ENCODE measurements at regions not wholly inside any gene's neighbourhood (a gene's known extent, or its start where the extent isn't known, plus 50 kb on each side); places are given as distances from the start of the nearest gene placed in this dataset.
"Not testable (repeated sequence)": the region's sequence is repeated elsewhere in the genome, so short reads cannot be mapped to it uniquely, and the experiment has no call there.

GRCh38 chr1:29554208-29554778, 318.0 kb downstream of the PTPRU start:
- no peaks in the 10 kb centered on the region for H3K4me1 ChIP-seq (ENCODE audit: control insufficient read depth, insufficient read depth, low read length)
- H3K4me3 ChIP-seq (ENCODE audit: low read length in 2 of 2): no peak overlapping the region
- H3K36me3 ChIP-seq (ENCODE audit: control insufficient read depth in 2 of 2, insufficient read depth in 2 of 2, low read length in 2 of 2): no peaks in the 10 kb centered on the region
- H3K27ac ChIP-seq (ENCODE audit: low read length): no peak overlapping the region
- no peaks in the 10 kb centered on the region for H3K9me3 ChIP-seq (ENCODE audit: control insufficient read depth in 2 of 2, low read length in 2 of 2)
- no peak overlapping the region for H3K9ac ChIP-seq (ENCODE audit: low read length in 2 of 2)
- peaks cover 3 to 4% of the 10 kb centered on the region in 2 donors for H3K27me3 ChIP-seq (ENCODE audit: control insufficient read depth in 1 of 2, insufficient read depth in 2 of 2, low read length in 2 of 2)

GRCh38 chr1:29551123-29551936, 315.0 kb downstream of the PTPRU start:
- no peaks in the 10 kb centered on the region for H3K9me3 ChIP-seq (ENCODE audit: control insufficient read depth in 2 of 2, low read length in 2 of 2)
- peaks cover 2 to 4% of the 10 kb centered on the region in 2 donors for H3K27me3 ChIP-seq (ENCODE audit: control insufficient read depth in 1 of 2, insufficient read depth in 2 of 2, low read length in 2 of 2)
- no peak overlapping the region for H3K9ac ChIP-seq (ENCODE audit: low read length in 2 of 2)
- H3K4me3 ChIP-seq (ENCODE audit: low read length in 2 of 2): no peak overlapping the region
- H3K36me3 ChIP-seq (ENCODE audit: control insufficient read depth in 2 of 2, insufficient read depth in 2 of 2, low read length in 2 of 2): no peaks in the 10 kb centered on the region
- no peaks in the 10 kb centered on the region for H3K4me1 ChIP-seq (ENCODE audit: control insufficient read depth, insufficient read depth, low read length)
- H3K27ac ChIP-seq (ENCODE audit: low read length): no peak overlapping the region

- Histone ChIP-seq H3K27me3 (ENCODE audit: control insufficient read depth in 1 of 2, insufficient read depth in 2 of 2, low read length in 2 of 2) (peaks cover 2 to 4% of the 10 kb centered on the region in 2 donors), H3K27ac (ENCODE audit: low read length) (no peak overlapping the region), H3K9ac (ENCODE audit: low read length in 2 of 2) (no peak overlapping the region), H3K36me3 (ENCODE audit: control insufficient read depth in 2 of 2, insufficient read depth in 2 of 2, low read length in 2 of 2) (no peaks in the 10 kb centered on the region), H3K9me3 (ENCODE audit: control insufficient read depth in 2 of 2, low read length in 2 of 2) (peaks cover 0 to under 1% of the 10 kb centered on the region in 2 donors), H3K4me1 (ENCODE audit: control insufficient read depth, insufficient read depth, low read length) (no peaks in the 10 kb centered on the region), H3K4me3 (ENCODE audit: low read length in 2 of 2) (no peak overlapping the region)
Observed at GRCh38 chr1:29550119-29550841, 314.0 kb downstream of the PTPRU start.

GRCh38 chr1:29549728-29550118, 313.4 kb downstream of the PTPRU start:
- H3K4me3 ChIP-seq (ENCODE audit: low read length in 2 of 2); H3K36me3 ChIP-seq (ENCODE audit: control insufficient read depth in 2 of 2, insufficient read depth in 2 of 2, low read length in 2 of 2); H3K9ac ChIP-seq (ENCODE audit: low read length in 2 of 2); H3K27ac ChIP-seq (ENCODE audit: low read length); H3K4me1 ChIP-seq (ENCODE audit: control insufficient read depth, insufficient read depth, low read length); H3K9me3 ChIP-seq (ENCODE audit: control insufficient read depth in 2 of 2, low read length in 2 of 2); H3K27me3 ChIP-seq (ENCODE audit: control insufficient read depth in 1 of 2, insufficient read depth in 2 of 2, low read length in 2 of 2): not testable (repeated sequence)

GRCh38 chr1:29549001-29549400, 312.7 kb downstream of the PTPRU start:
- Histone ChIP-seq H3K36me3 (ENCODE audit: control insufficient read depth in 2 of 2, insufficient read depth in 2 of 2, low read length in 2 of 2) (no peaks in the 10 kb centered on the region), H3K4me3 (ENCODE audit: low read length in 2 of 2) (no peak overlapping the region), H3K27me3 (ENCODE audit: control insufficient read depth in 1 of 2, insufficient read depth in 2 of 2, low read length in 2 of 2) (peaks cover 2 to 4% of the 10 kb centered on the region in 2 donors), H3K4me1 (ENCODE audit: control insufficient read depth, insufficient read depth, low read length) (no peaks in the 10 kb centered on the region), H3K9me3 (ENCODE audit: control insufficient read depth in 2 of 2, low read length in 2 of 2) (peaks cover 7% of the 10 kb centered on the region in 2 donors), H3K9ac (ENCODE audit: low read length in 2 of 2) (no peak overlapping the region), H3K27ac (ENCODE audit: low read length) (no peak overlapping the region)

- no peak overlapping the region for H3K4me3 ChIP-seq (ENCODE audit: low read length in 2 of 2)
- H3K27ac ChIP-seq (ENCODE audit: low read length): no peak overlapping the region
- H3K4me1 ChIP-seq (ENCODE audit: control insufficient read depth, insufficient read depth, low read length): no peaks in the 10 kb centered on the region
- H3K36me3 ChIP-seq (ENCODE audit: control insufficient read depth in 2 of 2, insufficient read depth in 2 of 2, low read length in 2 of 2): no peaks in the 10 kb centered on the region
- peaks cover 7% of the 10 kb centered on the region in 2 donors for H3K9me3 ChIP-seq (ENCODE audit: control insufficient read depth in 2 of 2, low read length in 2 of 2)
- peaks cover 2 to 4% of the 10 kb centered on the region in 2 donors for H3K27me3 ChIP-seq (ENCODE audit: control insufficient read depth in 1 of 2, insufficient read depth in 2 of 2, low read length in 2 of 2)
- H3K9ac ChIP-seq (ENCODE audit: low read length in 2 of 2): no peak overlapping the region
Observed at GRCh38 chr1:29548091-29548490, 311.8 kb downstream of the PTPRU start.

- Histone ChIP-seq H3K27me3 (ENCODE audit: control insufficient read depth in 1 of 2, insufficient read depth in 2 of 2, low read length in 2 of 2) (peaks cover 2 to 4% of the 10 kb centered on the region in 2 donors), H3K4me3 (ENCODE audit: low read length in 2 of 2) (no peak overlapping the region), H3K27ac (ENCODE audit: low read length) (no peak overlapping the region), H3K9me3 (ENCODE audit: control insufficient read depth in 2 of 2, low read length in 2 of 2) (peaks cover 7% of the 10 kb centered on the region in 2 donors), H3K4me1 (ENCODE audit: control insufficient read depth, insufficient read depth, low read length) (peaks cover 2% of the 10 kb centered on the region), H3K36me3 (ENCODE audit: control insufficient read depth in 2 of 2, insufficient read depth in 2 of 2, low read length in 2 of 2) (no peaks in the 10 kb centered on the region), H3K9ac (ENCODE audit: low read length in 2 of 2) (no peak overlapping the region)
Observed at GRCh38 chr1:29547300-29547699, 311.0 kb downstream of the PTPRU start.

- Histone ChIP-seq H3K4me3 (ENCODE audit: low read length in 2 of 2) (no peak overlapping the region), H3K36me3 (ENCODE audit: control insufficient read depth in 2 of 2, insufficient read depth in 2 of 2, low read length in 2 of 2) (no peaks in the 10 kb centered on the region), H3K9ac (ENCODE audit: low read length in 2 of 2) (no peak overlapping the region), H3K4me1 (ENCODE audit: control insufficient read depth, insufficient read depth, low read length) (peaks cover 2% of the 10 kb centered on the region), H3K27me3 (ENCODE audit: control insufficient read depth in 1 of 2, insufficient read depth in 2 of 2, low read length in 2 of 2) (peaks cover 2 to 4% of the 10 kb centered on the region in 2 donors), H3K9me3 (ENCODE audit: control insufficient read depth in 2 of 2, low read length in 2 of 2) (peaks cover 7% of the 10 kb centered on the region in 2 donors), H3K27ac (ENCODE audit: low read length) (no peak overlapping the region)
Observed at GRCh38 chr1:29546496-29546895, 310.2 kb downstream of the PTPRU start.

GRCh38 chr1:29544406-29544805, 308.1 kb downstream of the PTPRU start:
- peaks cover 2% of the 10 kb centered on the region for H3K4me1 ChIP-seq (ENCODE audit: control insufficient read depth, insufficient read depth, low read length)
- no peaks in the 10 kb centered on the region for H3K36me3 ChIP-seq (ENCODE audit: control insufficient read depth in 2 of 2, insufficient read depth in 2 of 2, low read length in 2 of 2)
- no peak overlapping the region for H3K9ac ChIP-seq (ENCODE audit: low read length in 2 of 2)
- no peak overlapping the region for H3K27ac ChIP-seq (ENCODE audit: low read length)
- H3K4me3 ChIP-seq (ENCODE audit: low read length in 2 of 2): no peak overlapping the region
- H3K9me3 ChIP-seq (ENCODE audit: control insufficient read depth in 2 of 2, low read length in 2 of 2): peaks cover 7% of the 10 kb centered on the region in 2 donors
- H3K27me3 ChIP-seq (ENCODE audit: control insufficient read depth in 1 of 2, insufficient read depth in 2 of 2, low read length in 2 of 2): peaks cover 4 to 9% of the 10 kb centered on the region in 2 donors

GRCh38 chr1:29543586-29543985, 307.3 kb downstream of the PTPRU start:
- H3K4me1 ChIP-seq (ENCODE audit: control insufficient read depth, insufficient read depth, low read length): peaks cover 2% of the 10 kb centered on the region
- no peak overlapping the region for H3K27ac ChIP-seq (ENCODE audit: low read length)
- peaks cover 5 to 9% of the 10 kb centered on the region in 2 donors for H3K27me3 ChIP-seq (ENCODE audit: control insufficient read depth in 1 of 2, insufficient read depth in 2 of 2, low read length in 2 of 2)
- H3K9ac ChIP-seq (ENCODE audit: low read length in 2 of 2): no peak overlapping the region
- no peaks in the 10 kb centered on the region for H3K36me3 ChIP-seq (ENCODE audit: control insufficient read depth in 2 of 2, insufficient read depth in 2 of 2, low read length in 2 of 2)
- H3K4me3 ChIP-seq (ENCODE audit: low read length in 2 of 2): no peak overlapping the region
- peaks cover 7% of the 10 kb centered on the region in 2 donors for H3K9me3 ChIP-seq (ENCODE audit: control insufficient read depth in 2 of 2, low read length in 2 of 2)
